Activated naive CD4-positive, alpha-beta T cell treated with anti-CD3 and anti-CD28 coated beads, Interleukin-2, amount 50 U/mL, for 72 hours (primary cell): ENCODE measurements at regions not wholly inside any gene's neighbourhood (a gene's known extent, or its start where the extent isn't known, plus 50 kb on each side); places are given as distances from the start of the nearest gene placed in this dataset.
A peak's percentile ranks its signal among the peaks of the same experiment; 100 is the strongest.
"Not testable (repeated sequence)": the region's sequence is repeated elsewhere in the genome, so short reads cannot be mapped to it uniquely, and the experiment has no call there.

Experiments
- ATAC-seq, 2 donors: fragments of 150-1000 bp; cut with Tn5 transposase; 2 replicates each; pipeline ENCODE4 v1.10.0; 2021; ENCODE audit warnings: mild to moderate bottlenecking in 2 of 2, moderate library complexity in 2 of 2
- DNase-seq, 2 donors: peaks; one replicate each; pipeline ENCODE4 v3.0.0; 2021 to 2022; ENCODE audit warnings: low spot score in 2 of 2
- H3K27ac Mint-ChIP-seq, 2 donors: one replicate each; pipeline ENCODE4 v1.8.0; 2022; ENCODE audit warnings: mild to moderate bottlenecking in 2 of 2, mixed read lengths in 2 of 2
- H3K36me3 Mint-ChIP-seq, 2 donors: one replicate each; pipeline ENCODE4 v1.8.0; 2022; ENCODE audit warnings: mixed read lengths in 2 of 2
- H3K9me3 Mint-ChIP-seq, 2 donors: one replicate each; pipeline ENCODE4 v1.8.0; 2022; ENCODE audit warnings: mixed read lengths in 2 of 2

- Mint-ChIP-seq H3K36me3 (peaks cover 0 to 10% of the 10 kb centered on the region in 2 donors), H3K27ac (no peak overlapping the region)
- ATAC-seq, result no peak
These were observed 182.8 kb upstream of the SESN3 start for GRCh38 chr11:95413761-95414160.

GRCh38 chr11:95413021-95413420 is 182.0 kb upstream of the SESN3 start:
- ATAC-seq (no peak), DNase-seq (no peak)
- Mint-ChIP-seq H3K27ac (no peak overlapping the region), H3K36me3 (peaks cover 0 to 10% of the 10 kb centered on the region in 2 donors), H3K9me3 (peaks cover 3 to 9% of the 10 kb centered on the region in 2 donors)

More at GRCh38 chr11:95413761-95414160, 182.8 kb upstream of the SESN3 start:
- peaks cover 3 to 9% of the 10 kb centered on the region in 2 donors for H3K9me3 Mint-ChIP-seq
- no peak for DNase-seq

GRCh38 chr11:95412074-95412473 is 181.1 kb upstream of the SESN3 start:
- no peak overlapping the region for H3K27ac Mint-ChIP-seq
- peaks cover 3 to 9% of the 10 kb centered on the region in 2 donors for H3K9me3 Mint-ChIP-seq
- ATAC-seq, result no peak
- H3K36me3 Mint-ChIP-seq, result peaks cover 0 to 10% of the 10 kb centered on the region in 2 donors
- no peak for DNase-seq

GRCh38 chr11:95410707-95411106 is 179.7 kb upstream of the SESN3 start:
- H3K27ac Mint-ChIP-seq, DNase-seq, H3K9me3 Mint-ChIP-seq, ATAC-seq: not testable (repeated sequence)
- peaks cover 0 to 10% of the 10 kb centered on the region in 2 donors for H3K36me3 Mint-ChIP-seq

GRCh38 chr11:95406271-95406670 is 175.3 kb upstream of the SESN3 start:
- ATAC-seq, result no peak

GRCh38 chr11:95404370-95404769 is 173.4 kb upstream of the SESN3 start:
- Mint-ChIP-seq H3K36me3 (peaks cover 0 to 5% of the 10 kb centered on the region in 2 donors), H3K27ac (no peak overlapping the region), H3K9me3 (peaks cover 4 to 18% of the 10 kb centered on the region in 2 donors)
- DNase-seq (no peak), ATAC-seq (no peak)

More at GRCh38 chr11:95406271-95406670, 175.3 kb upstream of the SESN3 start:
- no peak for DNase-seq
- peaks cover 4 to 18% of the 10 kb centered on the region in 2 donors for H3K9me3 Mint-ChIP-seq
- H3K27ac Mint-ChIP-seq, result no peak overlapping the region
- H3K36me3 Mint-ChIP-seq, result peaks cover 5 to 7% of the 10 kb centered on the region in 2 donors

- H3K27ac Mint-ChIP-seq, result no peak overlapping the region
These were observed 167.6 kb upstream of the SESN3 start for GRCh38 chr11:95398437-95399112.

GRCh38 chr11:95392644-95393043 is 161.6 kb upstream of the SESN3 start:
- Mint-ChIP-seq H3K9me3 (peaks cover 0 to 14% of the 10 kb centered on the region in 2 donors), H3K27ac (no peak overlapping the region), H3K36me3 (no peaks in the 10 kb centered on the region)
- no peak for ATAC-seq
- no peak for DNase-seq

More at GRCh38 chr11:95398437-95399112, 167.6 kb upstream of the SESN3 start:
- Mint-ChIP-seq H3K9me3 (peaks cover 4 to 15% of the 10 kb centered on the region in 2 donors), H3K36me3 (no peaks in the 10 kb centered on the region)
- DNase-seq (no peak), ATAC-seq (no peak)

- DNase-seq (no peak), ATAC-seq (no peak)
- no peak overlapping the region for H3K27ac Mint-ChIP-seq
- no peaks in the 10 kb centered on the region for H3K36me3 Mint-ChIP-seq
- peaks cover 0 to 8% of the 10 kb centered on the region in 2 donors for H3K9me3 Mint-ChIP-seq
These were observed 158.4 kb upstream of the SESN3 start for GRCh38 chr11:95389427-95389826.

GRCh38 chr11:95388086-95388485 is 157.1 kb upstream of the SESN3 start:
- no peak overlapping the region for H3K27ac Mint-ChIP-seq
- peaks cover 0 to 8% of the 10 kb centered on the region in 2 donors for H3K9me3 Mint-ChIP-seq
- ATAC-seq, result no peak
- no peaks in the 10 kb centered on the region for H3K36me3 Mint-ChIP-seq
- DNase-seq, result no peak

GRCh38 chr11:95387325-95387724 is 156.3 kb upstream of the SESN3 start:
- no peak overlapping the region for H3K27ac Mint-ChIP-seq

GRCh38 chr11:95385577-95385976 is 154.6 kb upstream of the SESN3 start:
- no peaks in the 10 kb centered on the region for H3K36me3 Mint-ChIP-seq
- ATAC-seq, result no peak
- H3K27ac Mint-ChIP-seq, result no peak overlapping the region
- H3K9me3 Mint-ChIP-seq, result peaks cover 0 to 8% of the 10 kb centered on the region in 2 donors
- DNase-seq, result no peak

More at GRCh38 chr11:95387325-95387724, 156.3 kb upstream of the SESN3 start:
- peaks cover 0 to 8% of the 10 kb centered on the region in 2 donors for H3K9me3 Mint-ChIP-seq
- ATAC-seq (no peak), DNase-seq (no peak)
- H3K36me3 Mint-ChIP-seq, result no peaks in the 10 kb centered on the region

GRCh38 chr11:95379479-95379878 is 148.5 kb upstream of the SESN3 start:
- no peak for ATAC-seq
- no peaks in the 10 kb centered on the region for H3K9me3 Mint-ChIP-seq
- H3K36me3 Mint-ChIP-seq, result no peaks in the 10 kb centered on the region
- no peak overlapping the region for H3K27ac Mint-ChIP-seq
- DNase-seq, result no peak

- Mint-ChIP-seq H3K36me3 (no peaks in the 10 kb centered on the region), H3K27ac (peak overlapping the region in 1 of 2 donors; percentile 5)
- no peak for ATAC-seq
These were observed 147.8 kb upstream of the SESN3 start for GRCh38 chr11:95378789-95379188.

GRCh38 chr11:95378111-95378510 is 147.1 kb upstream of the SESN3 start:
- Mint-ChIP-seq H3K36me3 (no peaks in the 10 kb centered on the region), H3K27ac (no peak overlapping the region), H3K9me3 (no peaks in the 10 kb centered on the region)
- DNase-seq (no peak), ATAC-seq (no peak)

More at GRCh38 chr11:95378789-95379188, 147.8 kb upstream of the SESN3 start:
- H3K9me3 Mint-ChIP-seq, result no peaks in the 10 kb centered on the region
- no peak for DNase-seq

GRCh38 chr11:95375886-95376285 is 144.9 kb upstream of the SESN3 start:
- no peaks in the 10 kb centered on the region for H3K36me3 Mint-ChIP-seq
- ATAC-seq (no peak), DNase-seq (no peak)

GRCh38 chr11:95375451-95375850 is 144.4 kb upstream of the SESN3 start:
- DNase-seq (no peak), ATAC-seq (no peak)
- no peaks in the 10 kb centered on the region for H3K36me3 Mint-ChIP-seq
- H3K9me3 Mint-ChIP-seq, result no peaks in the 10 kb centered on the region
- H3K27ac Mint-ChIP-seq, result no peak overlapping the region

More at GRCh38 chr11:95375886-95376285, 144.9 kb upstream of the SESN3 start:
- Mint-ChIP-seq H3K9me3 (no peaks in the 10 kb centered on the region), H3K27ac (no peak overlapping the region)

GRCh38 chr11:95374105-95374504 is 143.1 kb upstream of the SESN3 start:
- Mint-ChIP-seq H3K27ac (no peak overlapping the region), H3K36me3 (no peaks in the 10 kb centered on the region), H3K9me3 (no peaks in the 10 kb centered on the region)
- ATAC-seq (no peak), DNase-seq (no peak)
